OCI-LY7 (cell line): ENCODE measurements at regions not wholly inside any gene's neighbourhood (a gene's known extent, or its start where the extent isn't known, plus 50 kb on each side); places are given as distances from the start of the nearest gene placed in this dataset.

ENCODE experiments used
- BruUV-seq: library from RNA; stranded (reverse); fragments of 400-500 nt; replicated peaks from 2 replicates; lab custom pipeline; 2021; lab: Mats Ljungman, UMichigan
- CTCF ChIA-PET: fragments of 300-600 bp; sonication (Branson Sonifier 250); formaldehyde crosslinking; loops from one replicate; lab custom pipeline; 2022; ENCODE audit warnings: antibody characterized with exemption; ENCODE audit not compliant: unreplicated experiment; lab: Charles Lee
- POLR2A ChIA-PET: fragments of 300-600 bp; sonication (Branson Sonifier 250); formaldehyde crosslinking; loops from one replicate; lab custom pipeline; 2022; ENCODE audit warnings: antibody characterized with exemption; lab: Charles Lee
- DNase-seq: peaks from one replicate; pipeline ENCODE4 v3.0.0-alpha.2; 2015; ENCODE audit warnings: low spot score
- H2AFZ ChIP-seq: fragments of 200-600 bp; sonication (generic), shearing (Covaris generic); 2 replicates; pipeline ENCODE4 v1.6.1; 2014; ENCODE audit warnings: mild to moderate bottlenecking, antibody characterized with exemption, low read length, moderate library complexity
- H3K27ac ChIP-seq: fragments of 200-600 bp; sonication (generic); 2 replicates; pipeline ENCODE4 v1.5.1; 2014; ENCODE audit warnings: mixed run types, low read depth, mild to moderate bottlenecking, moderate library complexity, low read length, inconsistent platforms; ENCODE audit not compliant: poor library complexity, severe bottlenecking
- H3K36me3 ChIP-seq: fragments of 200-600 bp; sonication (generic); 2 replicates; pipeline ENCODE4 v1.6.1; 2014; ENCODE audit warnings: mild to moderate bottlenecking, antibody characterized with exemption, low read length, moderate library complexity, mixed read lengths; ENCODE audit not compliant: insufficient read depth
- H3K4me1 ChIP-seq: fragments of 200-600 bp; sonication (generic); 2 replicates; pipeline ENCODE4 v1.5.1; 2014; ENCODE audit warnings: mild to moderate bottlenecking, low read length; ENCODE audit not compliant: insufficient read depth, poor library complexity, severe bottlenecking
- H3K4me2 ChIP-seq: fragments of 200-600 bp; sonication (generic); 2 replicates; pipeline ENCODE4 v1.6.1; 2014; ENCODE audit warnings: mild to moderate bottlenecking, low read length
- H3K4me3 ChIP-seq: fragments of 200-600 bp; sonication (generic); 2 replicates; pipeline ENCODE4 v1.5.1; 2014; ENCODE audit warnings: mild to moderate bottlenecking, low read depth, low read length; ENCODE audit not compliant: poor library complexity, severe bottlenecking
- H3K79me2 ChIP-seq: fragments of 200-600 bp; sonication (generic); 2 replicates; pipeline ENCODE4 v1.6.1; 2016; ENCODE audit warnings: low read depth, mild to moderate bottlenecking, low read length, moderate library complexity, mixed read lengths; ENCODE audit not compliant: insufficient read depth
- H3K9me2 ChIP-seq: fragments of 200-600 bp; sonication (generic); 2 replicates; pipeline ENCODE4 v1.6.1; 2016; ENCODE audit warnings: mild to moderate bottlenecking, low read length, mixed read lengths; ENCODE audit not compliant: insufficient read depth
- H3K9me3 ChIP-seq: fragments of 200-600 bp; sonication (generic); 2 replicates; pipeline ENCODE4 v1.6.1; 2014; ENCODE audit warnings: mild to moderate bottlenecking, mixed run types, low read length, mixed read lengths
- H4K20me1 ChIP-seq: fragments of 200-600 bp; sonication (generic); 2 replicates; pipeline ENCODE4 v1.6.1; 2014; ENCODE audit warnings: mild to moderate bottlenecking, antibody characterized with exemption, low read length, moderate library complexity, mixed read lengths; ENCODE audit not compliant: insufficient read depth
- EZH2phosphoT487 ChIP-seq: fragments of 200-600 bp; sonication (generic); IDR thresholded peaks from 2 replicates; pipeline ENCODE4 v1.6.1; 2018; ENCODE audit warnings: low read depth, borderline replicate concordance, mild to moderate bottlenecking, mixed run types, antibody characterized with exemption, low read length, moderate library complexity, mixed read lengths
- intact Hi-C: fragments of 100-400 bp; cut with micrococcal nuclease; formaldehyde crosslinking; loops from one replicate; pipeline ENCODE4 v1.10.0; 2022; ENCODE audit not compliant: unreplicated experiment
- TF ChIP-seq, protein P1 (sequence below): fragments of 200-600 bp; sonication (generic); conservative IDR thresholded peaks from 2 replicates; pipeline ENCODE4 v1.5.1; 2014; ENCODE audit warnings: mild to moderate bottlenecking, antibody characterized with exemption, low read length, moderate library complexity, mixed read lengths

DNA sequence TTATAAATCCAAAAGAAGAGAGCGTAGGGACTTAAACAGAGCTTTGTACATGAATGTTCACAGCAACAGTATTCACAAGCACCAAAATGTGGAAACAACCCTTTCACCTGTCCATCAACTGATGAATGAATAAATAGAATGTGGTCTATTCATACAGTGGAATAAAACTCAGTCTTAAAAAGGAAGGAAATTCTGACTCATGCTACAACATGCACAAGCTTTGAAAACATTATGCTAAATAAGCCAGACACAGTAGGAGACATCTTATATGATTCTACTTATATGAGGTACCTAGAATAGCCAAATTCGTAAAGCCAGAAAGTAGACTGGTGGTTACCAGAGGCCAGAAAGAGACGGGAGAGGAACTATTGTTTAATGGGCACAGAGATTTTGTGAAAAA lies 74.3 kb downstream of the SHANK2 start:
- no peaks in the 10 kb centered on the region for H4K20me1 ChIP-seq
- H3K9me2 ChIP-seq, result no peaks in the 10 kb centered on the region
- no peak overlapping the region for H3K4me3 ChIP-seq
- no peak overlapping the region for H2AFZ ChIP-seq
- DNase-seq, result no peak
- H3K79me2 ChIP-seq, result no peaks in the 10 kb centered on the region
- no peak for TF ChIP-seq EZH2phosphoT487
- TF ChIP-seq, protein P1, sequence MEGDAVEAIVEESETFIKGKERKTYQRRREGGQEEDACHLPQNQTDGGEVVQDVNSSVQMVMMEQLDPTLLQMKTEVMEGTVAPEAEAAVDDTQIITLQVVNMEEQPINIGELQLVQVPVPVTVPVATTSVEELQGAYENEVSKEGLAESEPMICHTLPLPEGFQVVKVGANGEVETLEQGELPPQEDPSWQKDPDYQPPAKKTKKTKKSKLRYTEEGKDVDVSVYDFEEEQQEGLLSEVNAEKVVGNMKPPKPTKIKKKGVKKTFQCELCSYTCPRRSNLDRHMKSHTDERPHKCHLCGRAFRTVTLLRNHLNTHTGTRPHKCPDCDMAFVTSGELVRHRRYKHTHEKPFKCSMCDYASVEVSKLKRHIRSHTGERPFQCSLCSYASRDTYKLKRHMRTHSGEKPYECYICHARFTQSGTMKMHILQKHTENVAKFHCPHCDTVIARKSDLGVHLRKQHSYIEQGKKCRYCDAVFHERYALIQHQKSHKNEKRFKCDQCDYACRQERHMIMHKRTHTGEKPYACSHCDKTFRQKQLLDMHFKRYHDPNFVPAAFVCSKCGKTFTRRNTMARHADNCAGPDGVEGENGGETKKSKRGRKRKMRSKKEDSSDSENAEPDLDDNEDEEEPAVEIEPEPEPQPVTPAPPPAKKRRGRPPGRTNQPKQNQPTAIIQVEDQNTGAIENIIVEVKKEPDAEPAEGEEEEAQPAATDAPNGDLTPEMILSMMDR, result no peak
- ChIA-PET CTCF (no interaction called here), POLR2A (no interaction called here)
- no peak overlapping the region for H3K27ac ChIP-seq
- H3K4me1 ChIP-seq, result no peaks in the 10 kb centered on the region
- H3K36me3 ChIP-seq, result no peaks in the 10 kb centered on the region
- intact Hi-C loops, result no loop called here
- no TSS peak for BruUV-seq
- H3K9me3 ChIP-seq, result peaks cover 12% of the 10 kb centered on the region; the same call in 1 of the 2 replicates
- H3K4me2 ChIP-seq, result no peak overlapping the region

DNA sequence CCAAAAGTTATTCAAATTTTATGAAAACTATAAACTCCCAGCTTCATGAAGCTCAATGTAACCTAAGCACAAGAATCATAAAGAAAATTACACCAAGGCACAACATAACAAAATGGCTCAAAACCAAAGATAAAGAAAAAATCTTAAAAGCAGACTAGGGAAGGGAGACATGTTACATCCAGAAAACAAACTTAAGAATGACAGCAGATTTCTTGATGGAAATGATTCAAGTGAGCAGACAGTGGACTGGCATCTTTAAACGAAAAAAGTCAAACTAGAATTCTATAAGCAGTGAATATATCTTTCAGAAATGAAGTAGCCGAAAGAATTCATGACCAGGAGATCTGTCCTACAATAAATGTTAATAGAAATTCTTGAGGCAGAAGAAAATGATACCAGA lies 75.6 kb downstream of the SHANK2 start:
- ChIA-PET POLR2A (no interaction called here), CTCF (no interaction called here)
- Histone ChIP-seq H2AFZ (no peak overlapping the region), H3K9me2 (no peaks in the 10 kb centered on the region), H3K9me3 (peaks cover 12% of the 10 kb centered on the region; the same call in 1 of the 2 replicates), H3K4me2 (no peak overlapping the region), H3K4me1 (no peaks in the 10 kb centered on the region), H3K36me3 (no peaks in the 10 kb centered on the region), H4K20me1 (no peaks in the 10 kb centered on the region), H3K79me2 (no peaks in the 10 kb centered on the region), H3K27ac (no peak overlapping the region), H3K4me3 (no peak overlapping the region)
- TF ChIP-seq EZH2phosphoT487, result no peak
- TF ChIP-seq, protein P1, result no peak
- no TSS peak for BruUV-seq
- intact Hi-C loops, result no loop called here
- no peak for DNase-seq

DNA sequence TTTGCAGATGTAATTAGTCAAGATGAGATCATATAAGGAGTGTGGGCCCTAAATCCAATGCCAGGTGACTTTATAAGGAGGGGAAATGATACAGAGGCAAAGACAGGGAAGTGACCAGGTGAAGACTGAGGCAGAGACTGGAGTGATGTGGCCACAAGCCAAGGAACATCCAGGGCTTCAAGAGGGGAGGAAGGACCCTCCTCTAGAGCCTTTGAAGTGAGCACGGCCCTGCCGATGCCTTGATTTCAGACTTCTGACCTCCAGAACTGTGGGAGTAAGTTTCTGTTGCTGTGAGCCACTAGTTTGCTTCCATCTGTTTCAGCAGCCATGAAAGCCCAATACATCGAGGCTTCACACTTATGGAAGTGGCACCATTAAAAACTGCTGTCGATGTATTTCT lies 78.7 kb downstream of the SHANK2 start:
- Histone ChIP-seq H4K20me1 (no peaks in the 10 kb centered on the region), H3K4me1 (no peaks in the 10 kb centered on the region), H3K4me2 (no peak overlapping the region), H3K9me2 (no peaks in the 10 kb centered on the region), H3K79me2 (no peaks in the 10 kb centered on the region), H3K27ac (no peak overlapping the region), H3K4me3 (no peak overlapping the region), H3K9me3 (peaks cover 12% of the 10 kb centered on the region; the same call in 1 of the 2 replicates), H3K36me3 (no peaks in the 10 kb centered on the region), H2AFZ (no peak overlapping the region)
- no TSS peak for BruUV-seq
- intact Hi-C loops, result no loop called here
- no peak for TF ChIP-seq EZH2phosphoT487
- TF ChIP-seq, protein P1, result no peak
- DNase-seq, result no peak
- CTCF ChIA-PET, result no interaction called here
- POLR2A ChIA-PET, result no interaction called here
